Testis (tissue), 2 donors: ENCODE measurements at regions not wholly inside any gene's neighbourhood (a gene's known extent, or its start where the extent isn't known, plus 50 kb on each side); places are given as distances from the start of the nearest gene placed in this dataset.

Experiments
- DNase-seq: peaks from one replicate; pipeline ENCODE4 v3.0.0-alpha.2; 2019
- H3K27ac ChIP-seq, 2 donors: fragments of 200-600 bp; sonication (generic); one replicate each; pipeline ENCODE4 v1.5.1; 2019
- H3K27me3 ChIP-seq: fragments of 200-600 bp; sonication (generic); one replicate; pipeline ENCODE4 v1.5.1; 2019
- H3K36me3 ChIP-seq: fragments of 200-600 bp; sonication (generic); one replicate; pipeline ENCODE4 v1.5.1; 2017; ENCODE audit warnings: low read depth; ENCODE audit errors: missing control alignments
- H3K4me1 ChIP-seq: fragments of 200-600 bp; sonication (generic); one replicate; pipeline ENCODE4 v1.5.1; 2019
- H3K4me3 ChIP-seq, 2 donors: fragments of 200-600 bp; sonication (generic); one replicate each; pipeline ENCODE4 v1.5.1; 2017 to 2019
- H3K9me3 ChIP-seq: fragments of 200-600 bp; sonication (generic); one replicate; pipeline ENCODE4 v1.5.1; 2017
- POLR2A ChIP-seq: fragments of 450-650 bp; IDR thresholded peaks from one replicate; pipeline ENCODE4 v1.6.1; 2017; ENCODE audit warnings: antibody characterized with exemption, mild to moderate bottlenecking, moderate library complexity
- WGBS, 2 donors: methylation state at CpG; one replicate each; pipeline ENCODE4 v1.1.5; 2018; 5-methylcytosine and 5-hydroxymethylcytosine counted together
- intact Hi-C: fragments of 100-400 bp; cut with DNase I; formaldehyde crosslinking; loops from one replicate; pipeline ENCODE4 v1.15.1; 2023; ENCODE audit warnings: low total_unique reads
- TF ChIP-seq, protein P1 (sequence below), 3 experiments: fragments of 450-650 bp in 2 of 3; fragments of 200-600 bp in 1 of 3; sonication (generic) in 1 of 3; IDR thresholded peaks; one replicate each; pipeline ENCODE4 v1.5.1; 2016 to 2019; ENCODE audit warnings: antibody characterized with exemption in 3 of 3, mild to moderate bottlenecking in 2 of 3, moderate library complexity in 1 of 3

DNA sequence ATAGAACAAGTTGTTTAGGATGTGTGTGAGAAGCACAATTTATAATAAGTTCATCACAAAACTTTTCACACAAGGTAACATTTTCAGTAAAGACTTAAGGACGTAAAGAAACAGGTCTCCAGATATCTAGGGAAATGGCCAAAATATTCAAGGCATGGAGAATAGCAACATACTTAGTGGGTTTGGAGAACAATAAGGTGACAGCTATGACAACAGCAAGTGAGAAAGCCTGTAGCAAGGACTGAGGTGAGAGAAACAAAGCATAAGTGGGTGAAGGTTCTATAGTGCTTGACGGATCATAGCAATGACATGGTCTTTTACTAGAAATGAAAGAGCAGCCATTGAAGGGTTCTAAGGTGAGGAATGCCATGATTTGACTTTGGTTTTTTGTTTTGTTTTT lies 1337.3 kb downstream of the PCDH18 start:
- intact Hi-C loops = no loop called here
- Histone ChIP-seq H3K36me3 (no peaks in the 10 kb centered on the region), H3K9me3 (no peaks in the 10 kb centered on the region), H3K27me3 (no peaks in the 10 kb centered on the region), H3K27ac (no peak overlapping the region), H3K4me1 (no peaks in the 10 kb centered on the region), H3K4me3 (no peak overlapping the region)
- DNase-seq = no peak
- TF ChIP-seq, protein P1, sequence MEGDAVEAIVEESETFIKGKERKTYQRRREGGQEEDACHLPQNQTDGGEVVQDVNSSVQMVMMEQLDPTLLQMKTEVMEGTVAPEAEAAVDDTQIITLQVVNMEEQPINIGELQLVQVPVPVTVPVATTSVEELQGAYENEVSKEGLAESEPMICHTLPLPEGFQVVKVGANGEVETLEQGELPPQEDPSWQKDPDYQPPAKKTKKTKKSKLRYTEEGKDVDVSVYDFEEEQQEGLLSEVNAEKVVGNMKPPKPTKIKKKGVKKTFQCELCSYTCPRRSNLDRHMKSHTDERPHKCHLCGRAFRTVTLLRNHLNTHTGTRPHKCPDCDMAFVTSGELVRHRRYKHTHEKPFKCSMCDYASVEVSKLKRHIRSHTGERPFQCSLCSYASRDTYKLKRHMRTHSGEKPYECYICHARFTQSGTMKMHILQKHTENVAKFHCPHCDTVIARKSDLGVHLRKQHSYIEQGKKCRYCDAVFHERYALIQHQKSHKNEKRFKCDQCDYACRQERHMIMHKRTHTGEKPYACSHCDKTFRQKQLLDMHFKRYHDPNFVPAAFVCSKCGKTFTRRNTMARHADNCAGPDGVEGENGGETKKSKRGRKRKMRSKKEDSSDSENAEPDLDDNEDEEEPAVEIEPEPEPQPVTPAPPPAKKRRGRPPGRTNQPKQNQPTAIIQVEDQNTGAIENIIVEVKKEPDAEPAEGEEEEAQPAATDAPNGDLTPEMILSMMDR (IDR thresholded peaks at IDR 0.05) = no peak
- no peak for TF ChIP-seq POLR2A
- WGBS, 2 donors = 90 to 98% methylated on average over 2 of the region's 2 CpGs

DNA sequence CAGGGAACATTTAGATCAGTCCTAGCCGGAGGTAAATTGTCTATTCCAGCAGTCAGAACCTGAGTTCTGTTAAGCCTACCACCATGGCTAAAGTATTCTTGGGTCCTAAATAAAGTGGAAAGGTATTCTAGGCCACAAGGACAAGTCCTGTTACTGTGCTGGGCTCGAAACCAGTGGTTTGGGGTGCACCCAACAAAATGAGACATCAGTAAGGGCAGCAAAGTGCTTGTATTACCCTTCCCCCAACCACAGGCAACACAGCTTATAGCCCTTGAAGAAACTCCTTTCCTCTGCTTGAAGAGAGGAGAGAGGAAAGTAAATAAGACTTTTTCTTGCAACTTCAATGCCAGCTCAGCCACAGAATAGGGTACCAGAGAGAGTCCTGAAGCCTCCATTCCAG lies 1345.6 kb downstream of the PCDH18 start:
- Histone ChIP-seq H3K36me3 (no peaks in the 10 kb centered on the region), H3K4me1 (no peaks in the 10 kb centered on the region), H3K9me3 (no peaks in the 10 kb centered on the region), H3K4me3 (no peak overlapping the region), H3K27ac (no peak overlapping the region), H3K27me3 (no peaks in the 10 kb centered on the region)
- 86 to 98% methylated on average over 2 of the region's 2 CpGs for WGBS, 2 donors
- intact Hi-C loops = no loop called here
- DNase-seq = no peak
- TF ChIP-seq POLR2A = no peak
- TF ChIP-seq, protein P1 (IDR thresholded peaks at IDR 0.05) = no peak

DNA sequence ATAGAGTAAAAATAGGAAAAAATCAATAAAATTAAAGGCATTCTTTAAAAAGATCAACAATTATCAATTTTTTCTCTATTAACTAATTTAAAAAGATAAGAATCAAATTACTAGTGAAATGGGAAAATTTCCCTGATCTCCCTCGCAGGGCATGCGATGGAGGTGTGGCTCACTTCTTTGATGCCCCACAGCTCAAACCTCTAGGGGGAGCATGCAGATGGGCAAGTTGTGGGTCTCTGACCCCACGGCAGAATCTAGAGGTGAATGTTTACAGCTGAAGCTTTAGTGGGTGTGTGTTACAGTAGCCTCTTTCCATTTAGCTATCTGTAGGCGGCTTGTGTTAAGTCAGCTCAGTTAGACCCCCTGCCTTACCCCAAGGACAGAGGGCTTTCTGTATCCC lies 1348.8 kb downstream of the PCDH18 start:
- intact Hi-C loops = no loop called here
- H3K9me3 ChIP-seq = no peaks in the 10 kb centered on the region
- WGBS, 2 donors = 91 to 92% methylated on average over 4 of the region's 4 CpGs
- no peak for DNase-seq
- no peak overlapping the region for H3K27ac ChIP-seq
- no peak overlapping the region for H3K4me3 ChIP-seq
- H3K27me3 ChIP-seq = no peaks in the 10 kb centered on the region
- no peak for TF ChIP-seq POLR2A
- TF ChIP-seq, protein P1 (IDR thresholded peaks at IDR 0.05) = no peak
- no peaks in the 10 kb centered on the region for H3K36me3 ChIP-seq
- no peaks in the 10 kb centered on the region for H3K4me1 ChIP-seq

DNA sequence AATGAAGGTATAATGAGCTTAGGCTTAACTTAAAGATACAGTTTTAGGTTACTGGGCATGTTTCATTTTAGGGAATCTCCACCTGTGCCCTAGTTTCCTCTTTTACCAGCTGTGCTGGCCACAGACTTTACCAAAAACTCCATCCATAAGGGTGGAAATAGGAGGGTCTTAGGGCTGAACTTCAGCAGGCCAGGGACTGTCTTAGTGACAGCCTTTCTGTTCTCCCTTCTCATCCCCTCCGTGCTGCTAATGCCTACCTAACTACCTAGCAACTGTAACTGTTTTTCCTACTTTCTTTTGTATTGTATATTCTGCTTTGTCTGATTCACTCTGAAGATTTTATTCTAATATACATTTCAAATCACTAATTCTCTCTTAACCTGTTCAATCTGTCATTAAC lies 1375.3 kb downstream of the PCDH18 start:
- intact Hi-C loops = no loop called here
- no peaks in the 10 kb centered on the region for H3K36me3 ChIP-seq
- WGBS, 2 donors = 73 to 86% methylated on average over 1 of the region's 1 CpG

DNA sequence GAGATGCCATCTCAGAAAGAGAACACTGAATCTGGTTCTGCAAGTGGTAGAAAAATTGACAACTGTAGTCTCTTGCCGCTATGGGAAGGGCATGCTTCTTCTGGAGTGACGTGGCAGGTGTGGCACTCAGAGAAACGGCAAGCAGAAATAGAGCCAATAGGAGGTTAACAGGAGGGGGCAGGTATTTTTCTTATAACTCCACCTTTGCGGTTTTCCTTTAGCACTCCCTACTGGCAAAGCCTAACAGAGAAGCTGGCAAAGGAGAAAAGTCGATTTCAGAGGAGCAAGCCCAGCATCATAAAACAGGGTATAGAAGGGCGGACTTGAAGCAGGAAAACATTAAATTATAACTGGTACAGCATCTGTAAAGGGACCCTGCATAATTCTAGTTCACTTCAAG lies 1382.2 kb downstream of the PCDH18 start:
- TF ChIP-seq, protein P1 (IDR thresholded peaks at IDR 0.05) = no peak
- TF ChIP-seq POLR2A = no peak
- WGBS, 2 donors = 74 to 86% methylated on average over 6 of the region's 6 CpGs

More for the DNA sequence above, 1375.3 kb downstream of the PCDH18 start:
- Histone ChIP-seq H3K4me1 (no peaks in the 10 kb centered on the region), H3K27ac (no peak overlapping the region), H3K27me3 (no peaks in the 10 kb centered on the region), H3K9me3 (no peaks in the 10 kb centered on the region), H3K4me3 (no peak overlapping the region)
- TF ChIP-seq POLR2A = no peak
- TF ChIP-seq, protein P1 (IDR thresholded peaks at IDR 0.05) = no peak
- DNase-seq = no peak

More for the DNA sequence above, 1382.2 kb downstream of the PCDH18 start:
- DNase-seq = no peak
- Histone ChIP-seq H3K27me3 (no peaks in the 10 kb centered on the region), H3K36me3 (no peaks in the 10 kb centered on the region), H3K9me3 (no peaks in the 10 kb centered on the region), H3K4me3 (no peak overlapping the region), H3K4me1 (no peaks in the 10 kb centered on the region), H3K27ac (no peak overlapping the region)
- intact Hi-C loops = no loop called here
